PFSK-1 (cell line): ENCODE measurements at regions not wholly inside any gene's neighbourhood (a gene's known extent, or its start where the extent isn't known, plus 50 kb on each side); places are given as distances from the start of the nearest gene placed in this dataset.

ENCODE experiments used
- FOXP2 ChIP-seq: optimal IDR thresholded peaks from 2 replicates; pipeline ENCODE3; 2011; ENCODE audit warnings: borderline replicate concordance, control low read depth, inconsistent platforms; ENCODE audit not compliant: insufficient read depth; ENCODE audit errors: extremely low read length, extremely low read depth
- POLR2AphosphoS5 ChIP-seq: IDR thresholded peaks from 2 replicates; pipeline ENCODE4 v1.6.1; 2012; ENCODE audit warnings: low read depth, mild to moderate bottlenecking, control low read depth, low read length, moderate library complexity
- REST ChIP-seq, 2 experiments: IDR thresholded peaks; 2 replicates each; pipeline versions ENCODE4 v1.6.1 to v1.8.0; 2011 to 2012; ENCODE audit warnings: low read depth in 2 of 2, low read length in 2 of 2, control low read depth in 1 of 2, inconsistent platforms in 1 of 2, mild to moderate bottlenecking in 1 of 2, moderate library complexity in 1 of 2; ENCODE audit not compliant: insufficient read depth in 1 of 2
- SIN3A ChIP-seq: IDR thresholded peaks from 2 replicates; pipeline ENCODE4 v1.6.1; 2012; ENCODE audit warnings: mild to moderate bottlenecking, low read length, moderate library complexity, borderline replicate concordance; ENCODE audit not compliant: insufficient read depth
- TAF1 ChIP-seq: IDR thresholded peaks from 2 replicates; pipeline ENCODE4 v1.6.1; 2012; ENCODE audit warnings: low read length, control low read depth, borderline replicate concordance; ENCODE audit not compliant: insufficient read depth

GRCh38 chr3:81094986-81095385 is 666.5 kb downstream of the GBE1 start:
- TF ChIP-seq POLR2AphosphoS5 (no peak), SIN3A (no peak), TAF1 (no peak), REST (IDR thresholded peaks at IDR 0.05; ENCODE audit: insufficient read depth in 1 of 2, low read depth in 2 of 2, low read length in 2 of 2) (no peak), FOXP2 (no peak)
